ENCODE measurements at regions not wholly inside any gene's neighbourhood (a gene's known extent, or its start where the extent isn't known, plus 50 kb on each side); places are given as distances from the start of the nearest gene placed in this dataset.

GRCh38 chrX:9087271-9088040, 53.5 kb upstream of the FAM9B start:
- no peak overlapping the region for H3K27ac ChIP-seq
- no peaks in the 10 kb centered on the region for H3K9me3 ChIP-seq
- no peak for DNase-seq
- no peak overlapping the region for H3K4me3 ChIP-seq
- H3K36me3 ChIP-seq: no peaks in the 10 kb centered on the region
- no peaks in the 10 kb centered on the region for H3K27me3 ChIP-seq
- TF ChIP-seq POLR2A (IDR thresholded peaks at IDR 0.05) (no peak), CTCF (IDR thresholded peaks at IDR 0.05) (no peak)
- no peaks in the 10 kb centered on the region for H3K4me1 ChIP-seq

GRCh38 chrX:9088896-9089295, 55.0 kb upstream of the FAM9B start:
- H3K36me3 ChIP-seq: no peaks in the 10 kb centered on the region
- H3K27me3 ChIP-seq: no peaks in the 10 kb centered on the region
- H3K9me3 ChIP-seq: no peaks in the 10 kb centered on the region
- H3K4me1 ChIP-seq: no peaks in the 10 kb centered on the region
- TF ChIP-seq POLR2A (IDR thresholded peaks at IDR 0.05): no peak
- no peak for TF ChIP-seq CTCF (IDR thresholded peaks at IDR 0.05)
- no peak for DNase-seq
- H3K27ac ChIP-seq: no peak overlapping the region
- H3K4me3 ChIP-seq: no peak overlapping the region

GRCh38 chrX:9090766-9091165, 56.8 kb upstream of the FAM9B start:
- Histone ChIP-seq H3K4me1 (no peaks in the 10 kb centered on the region), H3K36me3 (no peaks in the 10 kb centered on the region), H3K27ac (no peak overlapping the region), H3K4me3 (no peak overlapping the region), H3K27me3 (no peaks in the 10 kb centered on the region), H3K9me3 (no peaks in the 10 kb centered on the region)
- no peak for DNase-seq
- TF ChIP-seq CTCF (IDR thresholded peaks at IDR 0.05) (no peak), POLR2A (IDR thresholded peaks at IDR 0.05) (no peak)

- no peak overlapping the region for H3K27ac ChIP-seq
- no peaks in the 10 kb centered on the region for H3K9me3 ChIP-seq
- H3K4me1 ChIP-seq: no peaks in the 10 kb centered on the region
- no peak overlapping the region for H3K4me3 ChIP-seq
- TF ChIP-seq POLR2A (IDR thresholded peaks at IDR 0.05): no peak
- no peak for TF ChIP-seq CTCF (IDR thresholded peaks at IDR 0.05)
- no peaks in the 10 kb centered on the region for H3K36me3 ChIP-seq
- H3K27me3 ChIP-seq: no peaks in the 10 kb centered on the region
- no peak for DNase-seq
These were observed 57.3 kb upstream of the FAM9B start for GRCh38 chrX:9091258-9091657.

- no peak overlapping the region for H3K4me3 ChIP-seq
- no peak for TF ChIP-seq CTCF (IDR thresholded peaks at IDR 0.05)
- TF ChIP-seq POLR2A (IDR thresholded peaks at IDR 0.05): no peak
- DNase-seq: no peak
- H3K27me3 ChIP-seq: no peaks in the 10 kb centered on the region
- no peak overlapping the region for H3K27ac ChIP-seq
- no peaks in the 10 kb centered on the region for H3K4me1 ChIP-seq
- H3K36me3 ChIP-seq: no peaks in the 10 kb centered on the region
- no peaks in the 10 kb centered on the region for H3K9me3 ChIP-seq
These were observed 69.0 kb upstream of the FAM9B start for GRCh38 chrX:9102956-9103355.

GRCh38 chrX:9108054-9108453, 74.1 kb upstream of the FAM9B start:
- Histone ChIP-seq H3K4me1 (no peaks in the 10 kb centered on the region), H3K27ac (no peak overlapping the region), H3K36me3 (no peaks in the 10 kb centered on the region), H3K4me3 (no peak overlapping the region), H3K27me3 (no peaks in the 10 kb centered on the region), H3K9me3 (no peaks in the 10 kb centered on the region)
- TF ChIP-seq POLR2A (IDR thresholded peaks at IDR 0.05) (no peak), CTCF (IDR thresholded peaks at IDR 0.05) (no peak)
- no peak for DNase-seq
